ENCODE measurements at regions not wholly inside any gene's neighbourhood (a gene's known extent, or its start where the extent isn't known, plus 50 kb on each side); places are given as distances from the start of the nearest gene placed in this dataset.

- intact Hi-C loops (cut with DNase I; ENCODE audit: low total_unique reads): no loop called here
- Histone ChIP-seq H3K27me3 (replicated peaks in 1 of 7) (no peaks in the 10 kb centered on the region), H3K4me3 (no peak overlapping the region), H3K9me3 (peaks cover 0 to 10% (median 0%) of the 10 kb centered on the region in 8 donors), H3K27ac (no peak overlapping the region), H3K36me3 (no peaks in the 10 kb centered on the region), H3K4me1 (no peaks in the 10 kb centered on the region)
- 87 to 98% (median 92%) methylated on average over 3 of the region's 3 CpGs for WGBS, 5 donors
- DNase-seq: no peak
- TF ChIP-seq POLR2AphosphoS5 (IDR thresholded peaks at IDR 0.05) (no peak), CTCF (IDR thresholded peaks at IDR 0.05 in 8 of 11, conservative IDR thresholded peaks at IDR 0.05 in 3 of 11) (no peak), POLR2A (IDR thresholded peaks at IDR 0.05) (no peak)
These were observed 398.6 kb downstream of the PYDC2 start for GRCh38 chr3:191859531-191859930.

DNA sequence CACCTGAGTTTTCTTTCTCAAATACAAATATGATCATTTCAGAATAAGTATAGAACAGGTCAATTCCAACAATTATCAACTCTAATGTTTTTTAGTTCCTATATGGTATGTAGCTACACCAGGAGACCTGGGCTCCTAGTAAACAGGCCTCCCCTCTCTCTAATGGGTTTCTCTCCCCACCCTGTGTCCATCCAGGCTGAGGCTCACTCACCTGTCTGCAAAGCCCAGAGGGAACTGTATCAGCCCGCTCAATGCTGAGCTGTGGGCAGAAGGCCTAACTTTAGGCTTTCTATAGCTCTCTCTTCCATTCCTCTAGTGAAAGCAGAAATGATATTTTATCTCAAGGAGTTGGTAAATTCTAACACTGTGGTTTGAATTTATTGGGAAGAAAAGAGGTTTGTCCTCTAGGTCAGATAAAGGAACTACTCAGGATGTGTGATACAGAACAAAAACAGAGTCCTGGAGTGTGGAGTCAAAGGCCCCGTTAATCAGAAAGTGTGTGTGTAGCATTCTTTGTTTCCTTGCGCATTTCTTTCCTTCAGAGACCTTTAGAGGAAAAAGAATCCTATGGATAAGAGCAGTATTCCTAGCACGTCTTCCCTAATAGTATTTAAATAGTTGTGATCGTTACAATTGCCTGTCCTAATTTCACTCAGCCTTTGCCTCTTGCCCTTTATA, 408.9 kb downstream of the PYDC2 start:
- Histone ChIP-seq H3K4me1 (no peaks in the 10 kb centered on the region), H3K27me3 (replicated peaks in 1 of 7) (no peaks in the 10 kb centered on the region), H3K9me3 (peaks cover 0 to 2% (median 0%) of the 10 kb centered on the region in 8 donors), H3K27ac (no peak overlapping the region), H3K4me3 (no peak overlapping the region), H3K36me3 (no peaks in the 10 kb centered on the region)
- WGBS, 5 donors: 69 to 83% (median 74%) methylated on average over 5 of the region's 5 CpGs
- no peak for TF ChIP-seq CTCF (IDR thresholded peaks at IDR 0.05 in 8 of 11, conservative IDR thresholded peaks at IDR 0.05 in 3 of 11)
- no peak for TF ChIP-seq POLR2A (IDR thresholded peaks at IDR 0.05)
- no peak for TF ChIP-seq POLR2AphosphoS5 (IDR thresholded peaks at IDR 0.05)
- no peak for DNase-seq
- intact Hi-C loops (cut with DNase I; ENCODE audit: low total_unique reads): no loop called here

- H3K36me3 ChIP-seq: no peaks in the 10 kb centered on the region
- intact Hi-C loops (cut with DNase I; ENCODE audit: low total_unique reads): no loop called here
- no peaks in the 10 kb centered on the region for H3K4me1 ChIP-seq
- no peak overlapping the region for H3K27ac ChIP-seq
- TF ChIP-seq CTCF (IDR thresholded peaks at IDR 0.05 in 8 of 11, conservative IDR thresholded peaks at IDR 0.05 in 3 of 11) (no peak), POLR2AphosphoS5 (IDR thresholded peaks at IDR 0.05) (no peak), POLR2A (IDR thresholded peaks at IDR 0.05) (no peak)
- H3K4me3 ChIP-seq: no peak overlapping the region
- H3K27me3 ChIP-seq (replicated peaks in 1 of 7): no peaks in the 10 kb centered on the region
- H3K9me3 ChIP-seq: no peaks in the 10 kb centered on the region
- 85 to 97% (median 92%) methylated on average over 2 of the region's 2 CpGs for WGBS, 5 donors
- DNase-seq: no peak
These were observed 412.8 kb downstream of the PYDC2 start for GRCh38 chr3:191873736-191874135.

DNA sequence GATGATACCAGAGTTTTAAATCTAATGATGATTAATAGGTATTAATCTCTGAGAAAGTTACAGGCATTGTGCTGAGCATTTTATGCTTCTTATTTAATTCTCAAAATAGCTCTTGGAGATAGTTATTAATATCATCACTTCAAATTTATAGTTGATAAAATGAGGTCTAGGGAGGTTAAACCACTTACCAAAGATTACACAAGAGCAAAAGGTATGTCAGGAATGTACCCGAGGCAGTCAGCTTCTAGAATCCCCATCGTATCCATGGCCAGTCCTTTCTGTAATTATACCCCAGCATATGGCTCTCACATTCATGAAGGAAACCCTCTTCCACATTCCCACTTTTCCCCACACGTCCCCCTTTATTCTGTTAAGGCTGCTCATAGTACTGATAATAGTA, 421.3 kb downstream of the PYDC2 start:
- no peaks in the 10 kb centered on the region for H3K36me3 ChIP-seq
- no peak overlapping the region for H3K27ac ChIP-seq
- 66 to 79% (median 74%) methylated on average over 3 of the region's 3 CpGs for WGBS, 5 donors
- no peaks in the 10 kb centered on the region for H3K4me1 ChIP-seq
- TF ChIP-seq CTCF (IDR thresholded peaks at IDR 0.05 in 8 of 11, conservative IDR thresholded peaks at IDR 0.05 in 3 of 11): no peak
- no peak for TF ChIP-seq POLR2A (IDR thresholded peaks at IDR 0.05)
- TF ChIP-seq POLR2AphosphoS5 (IDR thresholded peaks at IDR 0.05): no peak
- H3K27me3 ChIP-seq (replicated peaks in 1 of 7): no peaks in the 10 kb centered on the region
- no peak overlapping the region for H3K4me3 ChIP-seq
- DNase-seq: no peak
- H3K9me3 ChIP-seq: no peaks in the 10 kb centered on the region
- intact Hi-C loops (cut with DNase I; ENCODE audit: low total_unique reads): no loop called here

All from spleen (tissue), 11 donors.